H54 (cell line): ENCODE measurements at regions not wholly inside any gene's neighbourhood (a gene's known extent, or its start where the extent isn't known, plus 50 kb on each side); places are given as distances from the start of the nearest gene placed in this dataset.
"Not testable (repeated sequence)": the region's sequence is repeated elsewhere in the genome, so short reads cannot be mapped to it uniquely, and the experiment has no call there.

Source experiments
- DNase-seq: peaks from one replicate; pipeline ENCODE4 v3.0.0; 2011; ENCODE audit warnings: low spot score, mixed read lengths; ENCODE audit not compliant: insufficient read length
- FAIRE-seq: peaks from 3 replicates; lab custom pipeline; 2011; peaks lifted over from hg19 to GRCh38; lab: Jason Lieb, UNC
- POLR2A ChIP-seq: IDR thresholded peaks from 2 replicates; pipeline ENCODE4 v1.6.1; 2011; ENCODE audit warnings: low read depth, mild to moderate bottlenecking, low read length

DNA sequence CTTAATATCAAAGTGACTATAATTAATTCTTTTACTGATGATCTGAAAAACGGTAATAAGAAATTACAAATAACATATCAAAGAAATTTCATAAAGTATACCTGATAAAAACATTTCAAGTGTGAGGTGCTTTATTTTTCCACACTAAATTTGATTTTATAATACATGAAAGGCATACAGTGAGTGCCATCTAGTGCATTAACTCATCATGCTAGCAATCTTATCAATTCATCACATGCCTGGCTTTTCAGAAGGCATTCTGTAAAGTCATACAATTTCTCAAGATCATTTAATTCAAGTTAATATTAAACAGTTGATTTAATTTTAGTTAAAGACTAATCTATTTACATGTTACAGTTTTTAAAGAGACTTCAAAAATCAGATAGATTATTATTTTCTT is 1020.9 kb downstream of the GATA3 start:
- no peak for TF ChIP-seq POLR2A
- no peak for FAIRE-seq
- DNase-seq = no peak

- DNase-seq (no peak), FAIRE-seq (no peak)
- no peak for TF ChIP-seq POLR2A
Measured at GRCh38 chr10:9076066-9076465, 1021.6 kb downstream of the GATA3 start.

DNA sequence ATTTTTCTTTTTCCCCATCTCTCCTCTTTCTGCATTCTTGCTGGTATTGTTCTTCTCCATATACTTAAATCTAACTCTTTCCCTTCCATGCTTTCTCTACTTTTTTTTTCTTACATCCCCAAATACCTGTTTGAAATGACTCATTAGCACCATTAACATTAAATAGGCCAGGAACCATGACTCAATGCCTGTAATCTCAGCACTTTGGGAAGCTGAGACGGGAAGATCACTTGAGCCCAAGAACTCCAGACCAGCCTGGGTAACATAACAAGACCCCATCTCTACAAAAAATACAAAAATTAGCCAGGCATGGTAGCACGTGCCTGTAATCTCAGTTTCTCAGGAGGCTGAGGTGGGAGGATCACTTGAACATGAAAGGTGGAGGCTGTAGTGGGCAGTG is 1026.8 kb downstream of the GATA3 start:
- no peak for DNase-seq
- no peak for TF ChIP-seq POLR2A
- no peak for FAIRE-seq

DNA sequence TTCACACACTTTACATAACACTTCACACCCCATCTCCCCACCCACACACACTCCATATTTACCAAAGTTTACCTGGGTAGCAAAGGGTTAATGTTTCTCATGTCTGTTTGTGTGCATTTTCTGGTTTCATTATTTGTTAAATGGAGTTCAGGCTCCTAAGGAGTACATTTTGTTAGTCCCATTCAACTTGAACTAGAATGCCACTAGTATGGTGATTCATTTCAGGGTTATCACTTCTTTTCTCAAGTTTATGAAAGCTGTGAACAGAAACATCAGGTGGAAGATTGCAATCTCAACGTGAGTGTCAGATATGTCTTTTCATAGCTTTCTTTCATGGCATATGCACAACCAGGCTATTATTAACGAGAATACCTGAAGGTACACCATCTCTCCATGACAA is 1027.5 kb downstream of the GATA3 start:
- FAIRE-seq = no peak

DNA sequence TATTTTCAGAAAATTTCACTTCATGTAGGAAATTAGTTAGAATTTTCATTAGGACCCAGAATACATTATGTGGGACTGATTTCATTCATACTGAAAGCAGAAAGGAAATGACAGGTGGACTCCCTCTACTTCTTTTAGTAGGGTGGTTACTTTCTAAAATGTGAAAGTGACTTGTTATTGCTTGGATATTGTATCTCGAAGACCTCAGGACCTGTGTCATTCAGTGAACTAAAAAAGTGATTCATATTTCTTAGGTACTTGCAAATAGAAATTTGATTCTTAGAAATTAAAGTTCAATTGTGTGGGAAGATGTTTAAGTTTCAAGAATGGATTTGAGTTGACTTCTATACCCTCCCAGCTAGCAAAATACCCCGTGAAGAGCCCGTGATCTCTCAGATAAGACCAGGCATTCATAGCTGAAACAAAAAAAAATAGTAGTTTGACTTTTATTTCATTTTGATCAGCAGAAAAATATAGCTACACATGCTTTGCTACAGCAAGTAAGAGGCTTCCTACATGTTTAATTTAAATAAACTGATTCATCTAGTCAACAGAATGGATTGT is 1037.1 kb downstream of the GATA3 start:
- no peak for DNase-seq
- no peak for TF ChIP-seq POLR2A
- FAIRE-seq = no peak

More for the DNA sequence above, 1027.5 kb downstream of the GATA3 start:
- no peak for TF ChIP-seq POLR2A
- no peak for DNase-seq

- no peak for TF ChIP-seq POLR2A
- DNase-seq = no peak
- no peak for FAIRE-seq
Measured at GRCh38 chr10:9096288-9096687, 1041.8 kb downstream of the GATA3 start.

GRCh38 chr10:9097206-9097990 is 1042.9 kb downstream of the GATA3 start:
- TF ChIP-seq POLR2A = no peak
- DNase-seq (no peak), FAIRE-seq (no peak)

DNA sequence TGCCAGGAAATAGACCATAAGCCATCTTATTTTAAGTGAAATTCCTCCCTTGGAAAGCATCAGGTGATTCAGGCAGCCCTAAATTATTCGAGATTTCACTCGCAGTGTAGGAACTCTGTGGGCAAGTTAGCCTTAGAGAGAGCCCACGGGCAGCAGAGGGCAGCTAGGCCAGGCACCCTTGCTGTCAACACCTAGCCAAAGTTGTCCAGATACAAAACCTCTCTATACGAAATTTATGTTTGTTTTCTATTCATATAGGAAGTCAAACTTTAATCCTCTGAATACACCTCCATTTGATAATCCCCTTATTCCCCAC is 1043.5 kb downstream of the GATA3 start:
- DNase-seq (no peak), FAIRE-seq (no peak)
- no peak for TF ChIP-seq POLR2A

- no peak for DNase-seq
- no peak for TF ChIP-seq POLR2A
- FAIRE-seq = no peak
Measured at GRCh38 chr10:9102026-9102425, 1047.5 kb downstream of the GATA3 start.

DNA sequence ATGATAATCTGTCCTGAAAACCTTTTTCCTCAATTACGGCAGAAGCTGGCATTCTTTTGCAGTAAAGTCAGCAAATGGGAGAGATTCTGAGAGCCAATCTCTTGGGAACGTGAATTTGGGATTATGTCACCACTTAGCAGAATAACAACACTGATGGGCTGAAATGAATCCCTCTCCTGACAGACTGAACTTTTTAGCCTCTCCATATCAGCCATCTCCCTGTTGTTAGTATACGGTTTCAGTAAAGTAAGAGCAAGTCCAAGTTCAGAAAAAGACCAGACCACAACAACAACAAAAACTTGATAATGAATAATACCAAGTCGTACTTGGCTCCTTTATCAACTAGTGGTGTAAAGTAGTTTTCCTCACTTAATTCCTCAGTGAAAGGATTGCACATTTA is 1048.8 kb downstream of the GATA3 start:
- FAIRE-seq (no peak), DNase-seq (no peak)
- TF ChIP-seq POLR2A = no peak

GRCh38 chr10:9111976-9112375 is 1057.5 kb downstream of the GATA3 start:
- TF ChIP-seq POLR2A = no peak
- FAIRE-seq (no peak), DNase-seq (no peak)

- FAIRE-seq = no peak
Measured at GRCh38 chr10:9126728-9127127, 1072.2 kb downstream of the GATA3 start.

GRCh38 chr10:9137368-9137767 is 1082.9 kb downstream of the GATA3 start:
- no peak for DNase-seq
- TF ChIP-seq POLR2A = no peak
- no peak for FAIRE-seq

More at GRCh38 chr10:9126728-9127127, 1072.2 kb downstream of the GATA3 start:
- DNase-seq = no peak
- TF ChIP-seq POLR2A = no peak

DNA sequence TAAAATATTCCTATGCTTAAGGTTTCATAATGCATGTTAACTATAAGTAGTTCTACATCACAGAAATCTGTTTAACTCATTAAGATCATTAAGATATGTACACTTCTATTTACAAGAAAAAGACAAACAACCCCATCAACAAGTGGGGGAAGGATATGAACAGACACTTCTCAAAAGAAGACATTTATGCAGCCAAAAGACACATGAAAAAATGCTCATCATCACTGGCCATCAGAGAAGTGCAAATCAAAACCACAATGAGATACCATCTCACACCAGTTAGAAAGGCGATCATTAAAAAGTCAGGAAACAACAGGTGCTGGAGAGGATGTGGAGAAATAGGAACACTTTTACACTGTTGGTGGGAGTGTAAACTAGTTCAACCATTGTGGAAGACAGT is 1084.3 kb downstream of the GATA3 start:
- DNase-seq, FAIRE-seq: not testable (repeated sequence)

DNA sequence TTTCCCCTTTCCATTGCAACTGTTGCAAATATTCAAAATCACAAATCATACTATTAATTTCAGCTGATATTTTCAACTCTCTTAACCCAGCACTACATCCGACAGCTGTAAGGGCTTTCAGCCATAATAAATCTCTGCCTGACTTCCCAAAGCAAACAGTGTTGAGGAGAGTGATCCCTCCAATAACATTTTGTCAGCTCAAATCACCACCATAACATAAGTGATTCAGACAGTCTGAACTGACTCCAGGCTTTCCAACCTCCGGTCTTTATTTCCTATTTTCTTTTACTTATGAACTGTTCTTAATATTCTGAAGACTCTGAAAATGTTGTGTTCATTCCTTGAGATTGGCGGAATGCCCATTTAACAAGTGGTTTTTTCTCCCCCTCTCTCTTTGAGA is 1085.9 kb downstream of the GATA3 start:
- TF ChIP-seq POLR2A = no peak
- DNase-seq (no peak), FAIRE-seq (no peak)
